HepG2 (cell line): ENCODE measurements at regions not wholly inside any gene's neighbourhood (a gene's known extent, or its start where the extent isn't known, plus 50 kb on each side); places are given as distances from the start of the nearest gene placed in this dataset.

ENCODE experiments used
- ARID5B ChIP-seq: IDR thresholded peaks from 2 replicates; pipeline ENCODE4 v1.4.0; 2020; ENCODE audit warnings: mild to moderate bottlenecking, missing genetic modification reagents
- ATAD3A ChIP-seq: sonication (generic); formaldehyde crosslinking; IDR thresholded peaks from 2 replicates; pipeline ENCODE4 v1.4.0; 2020; ENCODE audit warnings: missing genetic modification reagents
- ATF7-NPFF ChIP-seq: sonication (generic); formaldehyde crosslinking; IDR thresholded peaks from 2 replicates; pipeline ENCODE4 v1.8.1; 2023; ENCODE audit warnings: mild to moderate bottlenecking, low read depth, missing genetic modification reagents, moderate library complexity
- EP300 ChIP-seq, 3 experiments: sonication (generic) in 1 of 3; formaldehyde crosslinking in 1 of 3; IDR thresholded peaks; 2 replicates each; pipeline versions ENCODE4 v1.5.1 to v1.6.1; 2011 to 2020; ENCODE audit warnings: low read depth in 2 of 3, low read length in 2 of 3, borderline replicate concordance in 1 of 3, improper control_type of control experiment in 1 of 3, mild to moderate bottlenecking in 1 of 3, missing genetic modification reagents in 1 of 3, moderate library complexity in 1 of 3
- FOXJ3 ChIP-seq: sonication (generic); formaldehyde crosslinking; IDR thresholded peaks from 2 replicates; pipeline ENCODE4 v1.4.0; 2020; ENCODE audit warnings: missing genetic modification reagents, mild to moderate bottlenecking, borderline replicate concordance
- FOXO1 ChIP-seq: sonication (generic); formaldehyde crosslinking; IDR thresholded peaks from 2 replicates; pipeline ENCODE4 v1.4.0; 2020; ENCODE audit warnings: missing genetic modification reagents
- HDAC2 ChIP-seq: sonication (generic); formaldehyde crosslinking; IDR thresholded peaks from 2 replicates; pipeline ENCODE4 v1.4.0; 2020; ENCODE audit warnings: missing genetic modification reagents
- NFYC ChIP-seq: IDR thresholded peaks from 2 replicates; pipeline ENCODE4 v1.6.1; 2016; ENCODE audit warnings: missing genetic modification reagents, missing compliant biosample characterization
- POGZ ChIP-seq: sonication (generic); formaldehyde crosslinking; IDR thresholded peaks from 2 replicates; pipeline ENCODE4 v1.4.0; 2020; ENCODE audit warnings: mild to moderate bottlenecking, missing genetic modification reagents
- SAFB2 ChIP-seq: sonication (generic); formaldehyde crosslinking; IDR thresholded peaks from 2 replicates; pipeline ENCODE4 v1.5.1; 2020; ENCODE audit warnings: missing genetic modification reagents, low read depth, mild to moderate bottlenecking, borderline replicate concordance
- ZMAT3 ChIP-seq: sonication (generic); formaldehyde crosslinking; conservative IDR thresholded peaks from 2 replicates; pipeline ENCODE4 v1.7.0; 2021; ENCODE audit warnings: missing genetic modification reagents
- ZNF18 ChIP-seq: sonication (generic); formaldehyde crosslinking; IDR thresholded peaks from 2 replicates; pipeline ENCODE4 v1.8.0; 2022; ENCODE audit warnings: mild to moderate bottlenecking, missing genetic modification reagents; ENCODE audit not compliant: insufficient replicate concordance
- ZNF235 ChIP-seq: sonication (generic); formaldehyde crosslinking; IDR thresholded peaks from 2 replicates; pipeline ENCODE4 v1.8.1; 2023; ENCODE audit warnings: mild to moderate bottlenecking, missing genetic modification reagents, borderline replicate concordance
- ZNF260 ChIP-seq: sonication (generic); formaldehyde crosslinking; IDR thresholded peaks from 2 replicates; pipeline ENCODE4 v1.4.0; 2020; ENCODE audit warnings: missing genetic modification reagents, low read depth, mild to moderate bottlenecking, borderline replicate concordance
- ZNF281 ChIP-seq: sonication (generic); formaldehyde crosslinking; IDR thresholded peaks from 2 replicates; pipeline ENCODE4 v1.4.0; 2020; ENCODE audit warnings: missing genetic modification reagents, borderline replicate concordance
- ZNF34 ChIP-seq: sonication (generic); formaldehyde crosslinking; IDR thresholded peaks from 2 replicates; pipeline ENCODE4 v1.4.0; 2020; ENCODE audit warnings: mild to moderate bottlenecking, missing genetic modification reagents, borderline replicate concordance
- ZNF549 ChIP-seq: sonication (generic); formaldehyde crosslinking; IDR thresholded peaks from 2 replicates; pipeline ENCODE4 v1.5.0; 2020; ENCODE audit warnings: missing genetic modification reagents
- ZNF550 ChIP-seq: sonication (generic); formaldehyde crosslinking; IDR thresholded peaks from 2 replicates; pipeline ENCODE4 v1.4.0; 2020; ENCODE audit warnings: mild to moderate bottlenecking, missing genetic modification reagents, borderline replicate concordance
- ZXDC ChIP-seq: sonication (generic); formaldehyde crosslinking; IDR thresholded peaks from 2 replicates; pipeline ENCODE4 v1.5.0; 2020; ENCODE audit warnings: mild to moderate bottlenecking, missing genetic modification reagents

- TF ChIP-seq FOXJ3 (CRISPR knock-in tag), result 0 out of 2 replicates have a peak, but pooled peaks have one; percentile 12
- no peak for TF ChIP-seq ATF7-NPFF (CRISPR knock-in tag)
- peak; percentile 44; the same call in 1 of the 2 replicates for TF ChIP-seq POGZ (CRISPR knock-in tag)
- TF ChIP-seq HDAC2 (CRISPR knock-in tag), result peak; percentile 58
- no peak for TF ChIP-seq ZMAT3
- TF ChIP-seq FOXO1 (CRISPR knock-in tag), result no peak; the same call in 1 of the 2 replicates
- TF ChIP-seq ZXDC (CRISPR knock-in tag), result no peak
- no peak for TF ChIP-seq ZNF260 (CRISPR knock-in tag)
- no peak; the same call in 1 of the 2 replicates for TF ChIP-seq ZNF281 (CRISPR knock-in tag)
- TF ChIP-seq EP300 (IDR thresholded peaks at IDR 0.05; ENCODE audit: low read depth in 2 of 2, low read length in 2 of 2), result peak; percentile 57 to 64; a peak in 2 of 4 replicates
- TF ChIP-seq EP300 (CRISPR knock-in tag; IDR thresholded peaks at IDR 0.05; ENCODE audit: borderline replicate concordance), result peak; percentile 81; the same call in 1 of the 2 replicates
- no peak for TF ChIP-seq NFYC (CRISPR knock-in tag)
- TF ChIP-seq ZNF235 (CRISPR knock-in tag), result no peak
- peak; percentile 77 for TF ChIP-seq ARID5B
- TF ChIP-seq ZNF34, result no peak
- TF ChIP-seq ZNF550, result no peak
- TF ChIP-seq ZNF18 (CRISPR knock-in tag), result peak; percentile 57
- TF ChIP-seq ZNF549 (CRISPR knock-in tag), result no peak
- no peak for TF ChIP-seq SAFB2
- no peak for TF ChIP-seq ATAD3A (CRISPR knock-in tag)
These were observed 161.9 kb downstream of the SUCLG1 start (continued) for GRCh38 chr2:84297155-84297554.
